Caco-2 (cell line): ENCODE measurements at regions not wholly inside any gene's neighbourhood (a gene's known extent, or its start where the extent isn't known, plus 50 kb on each side); places are given as distances from the start of the nearest gene placed in this dataset.

Experiments
- BruUV-seq: library from RNA; stranded (reverse); fragments of 400-500 nt; replicated peaks from 2 replicates; lab custom pipeline; 2021; lab: Mats Ljungman, UMichigan
- CTCF ChIA-PET: fragments of 300-600 bp; sonication (Branson Sonifier 250); formaldehyde crosslinking; loops from one replicate; lab custom pipeline; 2022; ENCODE audit warnings: antibody characterized with exemption; lab: Charles Lee
- POLR2A ChIA-PET: fragments of 300-600 bp; sonication (Branson Sonifier 250); formaldehyde crosslinking; loops from one replicate; lab custom pipeline; 2022; ENCODE audit warnings: antibody characterized with exemption; lab: Charles Lee
- DNase-seq, 2 experiments: peaks; one replicate each; pipeline versions ENCODE4 v3.0.0 to v3.0.0-alpha.2; 2020 to 2022
- H3K27me3 ChIP-seq: replicated peaks from 2 replicates; pipeline ENCODE4 v1.6.0; 2011; ENCODE audit warnings: low read length; ENCODE audit not compliant: control insufficient read depth, insufficient read depth
- H3K36me3 ChIP-seq: 2 replicates; pipeline ENCODE4 v1.5.1; 2011; ENCODE audit warnings: low read length; ENCODE audit not compliant: control insufficient read depth, insufficient read depth
- H3K4me1 ChIP-seq: fragments of 250-450 bp; sonication (Bioruptor Pico); 2 replicates; pipeline ENCODE4 v1.5.1; 2020; ENCODE audit warnings: mild to moderate bottlenecking
- H3K4me3 ChIP-seq: 2 replicates; pipeline ENCODE4 v1.5.1; 2011; ENCODE audit warnings: low read depth, mild to moderate bottlenecking, control low read depth, low read length
- H3K9me3 ChIP-seq: fragments of 250-450 bp; sonication (Bioruptor Pico); 2 replicates; pipeline ENCODE4 v1.5.1; 2020; ENCODE audit warnings: mild to moderate bottlenecking, moderate library complexity
- H3K27ac Mint-ChIP-seq: one replicate; pipeline ENCODE4 v1.8.0; 2022; ENCODE audit warnings: mixed read lengths; ENCODE audit not compliant: unreplicated experiment
- H3K27me3 Mint-ChIP-seq: one replicate; pipeline ENCODE4 v1.8.0; 2022; ENCODE audit warnings: mixed read lengths; ENCODE audit not compliant: insufficient read depth, unreplicated experiment
- H3K36me3 Mint-ChIP-seq: one replicate; pipeline ENCODE4 v1.8.0; 2022; ENCODE audit warnings: mild to moderate bottlenecking, mixed read lengths; ENCODE audit not compliant: insufficient read depth, unreplicated experiment
- H3K4me1 Mint-ChIP-seq: one replicate; pipeline ENCODE4 v1.8.0; 2022; ENCODE audit warnings: low read depth, mixed read lengths; ENCODE audit not compliant: unreplicated experiment
- H3K4me3 Mint-ChIP-seq: one replicate; pipeline ENCODE4 v1.8.0; 2022; ENCODE audit warnings: mild to moderate bottlenecking, moderate library complexity, mixed read lengths; ENCODE audit not compliant: unreplicated experiment
- H3K9me3 Mint-ChIP-seq: one replicate; pipeline ENCODE4 v1.8.0; 2022; ENCODE audit warnings: mixed read lengths; ENCODE audit not compliant: unreplicated experiment
- CTCF ChIP-seq, 2 experiments: fragments of 200-600 bp in 1 of 2; IDR thresholded peaks; 1 replicate in 1 of 2; 2 replicates in 1 of 2; pipeline versions ENCODE4 v1.5.1 to v1.8.0; 2011 to 2022; ENCODE audit warnings: antibody characterized with exemption in 1 of 2, control low read depth in 1 of 2, inconsistent platforms in 1 of 2, low read depth in 1 of 2, low read length in 1 of 2, mild to moderate bottlenecking in 1 of 2, moderate library complexity in 1 of 2; ENCODE audit not compliant: insufficient read depth in 1 of 2, severe bottlenecking in 1 of 2, unreplicated experiment in 1 of 2
- intact Hi-C: fragments of 100-400 bp; cut with micrococcal nuclease; formaldehyde crosslinking; loops from one replicate; pipeline ENCODE4 v1.10.0; 2022; ENCODE audit not compliant: unreplicated experiment

DNA sequence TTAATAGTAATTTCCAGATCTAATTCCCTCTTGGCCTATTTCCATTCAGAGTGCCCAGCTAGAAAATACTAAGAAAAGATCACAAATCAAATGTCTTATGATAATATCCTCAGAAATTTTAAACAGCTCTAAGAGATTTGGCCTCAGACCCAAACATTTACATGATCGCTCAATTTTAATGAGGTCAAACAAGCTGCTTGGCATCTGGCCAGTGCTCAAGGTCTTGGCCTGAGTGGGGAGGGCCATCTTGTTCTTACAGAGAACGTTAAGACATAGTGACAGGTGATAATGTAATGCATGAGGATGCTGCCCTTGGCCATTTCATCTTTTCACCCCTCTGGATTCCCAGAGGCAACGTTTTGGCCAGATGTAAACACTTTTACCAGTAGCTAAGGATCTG lies 159.2 kb upstream of the SLC7A11 start:
- Mint-ChIP-seq H3K36me3 (no peaks in the 10 kb centered on the region), H3K4me3 (no peak overlapping the region), H3K4me1 (no peaks in the 10 kb centered on the region), H3K27me3 (peaks cover 3% of the 10 kb centered on the region), H3K27ac (no peak overlapping the region), H3K9me3 (no peaks in the 10 kb centered on the region)
- Histone ChIP-seq H3K9me3 (no peaks in the 10 kb centered on the region), H3K36me3 (no peaks in the 10 kb centered on the region), H3K4me3 (no peak overlapping the region), H3K4me1 (no peaks in the 10 kb centered on the region), H3K27me3 (no peaks in the 10 kb centered on the region)
- TF ChIP-seq CTCF (IDR thresholded peaks at IDR 0.05; ENCODE audit: insufficient read depth in 1 of 2, low read depth in 1 of 2, low read length in 1 of 2, severe bottlenecking in 1 of 2, unreplicated experiment in 1 of 2): no peak
- ChIA-PET POLR2A (no interaction called here), CTCF (no interaction called here)
- intact Hi-C loops: no loop called here
- no peak for DNase-seq
- no TSS peak for BruUV-seq

- POLR2A ChIA-PET: no interaction called here
- H3K9me3 ChIP-seq: no peaks in the 10 kb centered on the region
- Mint-ChIP-seq H3K27me3 (peaks cover 5% of the 10 kb centered on the region), H3K27ac (no peak overlapping the region), H3K9me3 (no peaks in the 10 kb centered on the region), H3K4me1 (no peaks in the 10 kb centered on the region), H3K36me3 (no peaks in the 10 kb centered on the region), H3K4me3 (no peak overlapping the region)
- DNase-seq: no peak
- no peaks in the 10 kb centered on the region for H3K27me3 ChIP-seq
- intact Hi-C loops: no loop called here
- no peaks in the 10 kb centered on the region for H3K4me1 ChIP-seq
- no TSS peak for BruUV-seq
- CTCF ChIA-PET: no interaction called here
- no peak for TF ChIP-seq CTCF (IDR thresholded peaks at IDR 0.05; ENCODE audit: insufficient read depth in 1 of 2, low read depth in 1 of 2, low read length in 1 of 2, severe bottlenecking in 1 of 2, unreplicated experiment in 1 of 2)
- H3K4me3 ChIP-seq: no peak overlapping the region
- no peaks in the 10 kb centered on the region for H3K36me3 ChIP-seq
Observed at GRCh38 chr4:138400543-138400942, 158.4 kb upstream of the SLC7A11 start.

DNA sequence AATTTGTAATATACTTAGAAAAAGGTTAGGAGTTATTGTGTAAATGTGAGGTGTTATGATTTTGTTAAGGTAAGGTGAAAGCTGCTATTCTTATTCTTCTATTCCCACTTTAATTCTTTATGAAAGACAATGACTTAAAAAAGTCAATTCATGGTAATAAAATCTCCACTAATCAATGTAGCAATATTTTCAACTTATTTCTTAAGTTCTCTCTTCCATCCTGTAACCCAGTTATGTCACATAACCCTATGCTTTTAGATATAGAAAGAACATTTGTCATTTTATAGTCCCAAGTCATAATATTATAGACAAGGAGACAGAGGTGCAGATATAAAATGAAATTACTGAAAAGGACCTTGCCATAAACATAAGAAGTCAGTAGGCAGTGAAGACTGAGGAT lies 157.9 kb upstream of the SLC7A11 start:
- no peak overlapping the region for H3K4me3 ChIP-seq
- no TSS peak for BruUV-seq
- no peak for DNase-seq
- intact Hi-C loops: no loop called here
- CTCF ChIA-PET: no interaction called here
- no peaks in the 10 kb centered on the region for H3K36me3 ChIP-seq
- H3K27me3 Mint-ChIP-seq: peaks cover 6% of the 10 kb centered on the region
- no peaks in the 10 kb centered on the region for H3K9me3 ChIP-seq
- H3K4me1 ChIP-seq: no peaks in the 10 kb centered on the region
- POLR2A ChIA-PET: no interaction called here
- H3K4me3 Mint-ChIP-seq: no peak overlapping the region
- no peaks in the 10 kb centered on the region for H3K4me1 Mint-ChIP-seq
- H3K27ac Mint-ChIP-seq: no peak overlapping the region
- TF ChIP-seq CTCF (IDR thresholded peaks at IDR 0.05; ENCODE audit: insufficient read depth in 1 of 2, low read depth in 1 of 2, low read length in 1 of 2, severe bottlenecking in 1 of 2, unreplicated experiment in 1 of 2): no peak
- H3K27me3 ChIP-seq: no peaks in the 10 kb centered on the region
- H3K36me3 Mint-ChIP-seq: no peaks in the 10 kb centered on the region
- H3K9me3 Mint-ChIP-seq: no peaks in the 10 kb centered on the region
